ENCODE measurements at regions not wholly inside any gene's neighbourhood (a gene's known extent, or its start where the extent isn't known, plus 50 kb on each side); places are given as distances from the start of the nearest gene placed in this dataset.

GRCh38 chr14:42141328-42141727, 534.7 kb downstream of the LRFN5 start:
- in situ Hi-C loops (cut with HindIII; ENCODE audit: extremely low pct_ligation_motif_present, low pct_unique_long_range_greater_than_20kb), result no loop called here
- CTCF ChIA-PET (ENCODE audit: low intra/inter-chr PET ratio, low total read pairs), result no interaction called here
- no peak for TF ChIP-seq LRRFIP1 (CRISPR knock-in tag; conservative IDR thresholded peaks at IDR 0.05)
- TF ChIP-seq NFIC (IDR thresholded peaks at IDR 0.05; ENCODE audit: low read length), result no peak
- no peak for TF ChIP-seq ZNF577 (CRISPR knock-in tag; IDR thresholded peaks at IDR 0.05; ENCODE audit: borderline replicate concordance, low read depth)
- TF ChIP-seq ZBTB7A (CRISPR knock-in tag; IDR thresholded peaks at IDR 0.05), result no peak
- TF ChIP-seq ZNF703 (CRISPR knock-in tag; IDR thresholded peaks at IDR 0.05; ENCODE audit: borderline replicate concordance), result no peak
- TF ChIP-seq TGIF2 (CRISPR knock-in tag; IDR thresholded peaks at IDR 0.05), result no peak
- TF ChIP-seq MED8 (CRISPR knock-in tag; IDR thresholded peaks at IDR 0.05; ENCODE audit: insufficient replicate concordance), result no peak
- no peak for TF ChIP-seq GMEB1 (CRISPR knock-in tag; IDR thresholded peaks at IDR 0.05; ENCODE audit: borderline replicate concordance)
- TF ChIP-seq ZNF646 (CRISPR knock-in tag; IDR thresholded peaks at IDR 0.05), result no peak
- no peak for TF ChIP-seq ZGPAT (CRISPR knock-in tag; IDR thresholded peaks at IDR 0.05)
- no peak for TF ChIP-seq KLF13 (CRISPR knock-in tag; IDR thresholded peaks at IDR 0.05)
- no peak for TF ChIP-seq ZNF720 (CRISPR knock-in tag; IDR thresholded peaks at IDR 0.05)
- TF ChIP-seq ZNF260 (CRISPR knock-in tag; IDR thresholded peaks at IDR 0.05; ENCODE audit: borderline replicate concordance, low read depth), result no peak

More at GRCh38 chr14:42141328-42141727, 534.7 kb downstream of the LRFN5 start:
- Histone ChIP-seq H3K9ac (ENCODE audit: insufficient read depth, low read depth, low read length) (no peak overlapping the region), H3K27me3 (ENCODE audit: control insufficient read depth in 1 of 2, insufficient read depth in 2 of 2, low read length in 2 of 2) (no peaks in the 10 kb centered on the region), H3K4me1 (ENCODE audit: insufficient read depth, low read length) (no peaks in the 10 kb centered on the region), H3K4me2 (ENCODE audit: low read depth, low read length) (no peak overlapping the region), H2AFZ (ENCODE audit: low read length) (no peak overlapping the region), H3K9me3 (ENCODE audit: low read length) (peaks cover 83% of the 10 kb centered on the region), H3K79me2 (ENCODE audit: insufficient read depth, low read length) (no peaks in the 10 kb centered on the region), H4K20me1 (ENCODE audit: insufficient read depth, low read length) (no peaks in the 10 kb centered on the region), H3K36me3 (replicated peaks in 1 of 2; ENCODE audit: control insufficient read depth in 1 of 2, insufficient read depth in 2 of 2, low read length in 2 of 2) (no peaks in the 10 kb centered on the region), H3K4me3 (replicated peaks in 1 of 3; ENCODE audit: insufficient read depth in 1 of 3, low read depth in 2 of 3, low read length in 3 of 3) (no peak overlapping the region), H3K27ac (ENCODE audit: extremely low read length, insufficient read depth, low read length) (no peak overlapping the region)
- intact Hi-C loops (cut with micrococcal nuclease; ENCODE audit: unreplicated experiment), result no loop called here
- WGBS (ENCODE audit: low lambda C conversion rate), result 26% methylated on average over 2 of the region's 2 CpGs
- POLR2A ChIA-PET, result no interaction called here
- ATAC-seq, result no peak
- no peak for FAIRE-seq
- DNase-seq (ENCODE audit: low spot score), result no peak
- BruUV-seq (replicated peaks), result no TSS peak
